ENCODE measurements at regions not wholly inside any gene's neighbourhood (a gene's known extent, or its start where the extent isn't known, plus 50 kb on each side); places are given as distances from the start of the nearest gene placed in this dataset.

DNA sequence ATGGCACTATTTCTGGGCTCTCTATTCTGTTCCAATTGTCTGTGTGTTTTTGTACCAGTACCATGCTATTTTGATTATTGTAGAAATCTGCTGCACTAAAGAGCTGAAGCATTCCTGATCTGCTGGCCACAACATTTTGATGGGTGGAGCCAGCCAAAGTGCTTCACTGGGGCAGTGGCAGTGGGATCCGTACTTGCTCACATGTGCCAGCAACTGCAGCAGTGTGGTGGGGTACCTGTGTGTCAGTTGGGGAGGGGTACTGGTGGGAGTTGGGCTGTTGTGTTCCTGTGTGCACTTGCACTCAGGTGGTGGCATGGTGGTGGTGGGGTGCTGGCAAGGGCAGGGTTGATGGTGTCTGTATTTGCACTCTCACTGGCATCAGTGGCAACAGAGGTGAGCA, 204.6 kb upstream of the ALG10 start:
- no peak overlapping the region for H2AFZ ChIP-seq (ENCODE audit: low read depth, low read length, poor library complexity, severe bottlenecking)
- H4K20me1 ChIP-seq (ENCODE audit: insufficient read depth) = no peaks in the 10 kb centered on the region
- intact Hi-C loops (cut with micrococcal nuclease) = no loop called here
- ChIA-PET RAD21 (ENCODE audit: low non-redundant PET in 1 of 2, low total read pairs in 2 of 2, uncharacterized antibody in 2 of 2, unreplicated experiment in 2 of 2) (no interaction called here), CTCF (no interaction called here), POLR2A (no interaction called here)
- TF ChIP-seq, protein P1, sequence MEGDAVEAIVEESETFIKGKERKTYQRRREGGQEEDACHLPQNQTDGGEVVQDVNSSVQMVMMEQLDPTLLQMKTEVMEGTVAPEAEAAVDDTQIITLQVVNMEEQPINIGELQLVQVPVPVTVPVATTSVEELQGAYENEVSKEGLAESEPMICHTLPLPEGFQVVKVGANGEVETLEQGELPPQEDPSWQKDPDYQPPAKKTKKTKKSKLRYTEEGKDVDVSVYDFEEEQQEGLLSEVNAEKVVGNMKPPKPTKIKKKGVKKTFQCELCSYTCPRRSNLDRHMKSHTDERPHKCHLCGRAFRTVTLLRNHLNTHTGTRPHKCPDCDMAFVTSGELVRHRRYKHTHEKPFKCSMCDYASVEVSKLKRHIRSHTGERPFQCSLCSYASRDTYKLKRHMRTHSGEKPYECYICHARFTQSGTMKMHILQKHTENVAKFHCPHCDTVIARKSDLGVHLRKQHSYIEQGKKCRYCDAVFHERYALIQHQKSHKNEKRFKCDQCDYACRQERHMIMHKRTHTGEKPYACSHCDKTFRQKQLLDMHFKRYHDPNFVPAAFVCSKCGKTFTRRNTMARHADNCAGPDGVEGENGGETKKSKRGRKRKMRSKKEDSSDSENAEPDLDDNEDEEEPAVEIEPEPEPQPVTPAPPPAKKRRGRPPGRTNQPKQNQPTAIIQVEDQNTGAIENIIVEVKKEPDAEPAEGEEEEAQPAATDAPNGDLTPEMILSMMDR (IDR thresholded peaks at IDR 0.05 in 2 of 3, conservative IDR thresholded peaks at IDR 0.05 in 1 of 3; ENCODE audit: borderline replicate concordance in 1 of 3, insufficient read depth in 1 of 3, low read depth in 2 of 3, low read length in 2 of 3) = no peak
- TF ChIP-seq, protein P2, sequence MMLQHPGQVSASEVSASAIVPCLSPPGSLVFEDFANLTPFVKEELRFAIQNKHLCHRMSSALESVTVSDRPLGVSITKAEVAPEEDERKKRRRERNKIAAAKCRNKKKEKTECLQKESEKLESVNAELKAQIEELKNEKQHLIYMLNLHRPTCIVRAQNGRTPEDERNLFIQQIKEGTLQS (IDR thresholded peaks at IDR 0.05) = no peak
- TF ChIP-seq TCF7L2 (IDR thresholded peaks at IDR 0.05; ENCODE audit: borderline replicate concordance, extremely low read depth, insufficient read depth, insufficient read length) (no peak), POLR2A (IDR thresholded peaks at IDR 0.05; ENCODE audit: borderline replicate concordance, extremely low read depth, insufficient read depth, insufficient read length) (no peak), ZNF274 (IDR thresholded peaks at IDR 0.05; ENCODE audit: low read depth, low read length) (no peak), CEBPB (IDR thresholded peaks at IDR 0.05; ENCODE audit: low read depth) (no peak), ELF1 (IDR thresholded peaks at IDR 0.05; ENCODE audit: borderline replicate concordance, low read depth) (no peak), EZH2phosphoT487 (IDR thresholded peaks at IDR 0.05; ENCODE audit: borderline replicate concordance) (no peak), JUND (IDR thresholded peaks at IDR 0.05) (no peak), RAD21 (IDR thresholded peaks at IDR 0.05; ENCODE audit: low read depth) (no peak), SP1 (IDR thresholded peaks at IDR 0.05; ENCODE audit: low read depth) (no peak), SIN3A (IDR thresholded peaks at IDR 0.05; ENCODE audit: low read depth) (no peak)
- TF ChIP-seq, protein P3, sequence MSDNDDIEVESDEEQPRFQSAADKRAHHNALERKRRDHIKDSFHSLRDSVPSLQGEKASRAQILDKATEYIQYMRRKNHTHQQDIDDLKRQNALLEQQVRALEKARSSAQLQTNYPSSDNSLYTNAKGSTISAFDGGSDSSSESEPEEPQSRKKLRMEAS (IDR thresholded peaks at IDR 0.05) = no peak
- no TSS peak for BruUV-seq (replicated peaks)
- no peak overlapping the region for H3K4me2 ChIP-seq (ENCODE audit: low read length)
- H3K27me3 ChIP-seq (ENCODE audit: insufficient read depth, low read length) = no peaks in the 10 kb centered on the region
- no peak overlapping the region for H3K27ac ChIP-seq (ENCODE audit: low read depth, low read length)
- H3K79me2 ChIP-seq (ENCODE audit: insufficient read depth, low read length) = no peaks in the 10 kb centered on the region
- no peaks in the 10 kb centered on the region for H3K36me3 ChIP-seq (ENCODE audit: control insufficient read depth in 1 of 2, insufficient read depth in 2 of 2, low read length in 2 of 2)
- H3K9ac ChIP-seq (ENCODE audit: low read length) = no peak overlapping the region
- no peak for DNase-seq (ENCODE audit: low read depth, low spot score)
- no peak for ATAC-seq
- H3K4me1 ChIP-seq (ENCODE audit: control insufficient read depth in 1 of 2, insufficient read depth in 2 of 2, low read length in 2 of 2) = no peaks in the 10 kb centered on the region
- no peaks in the 10 kb centered on the region for H3K9me2 ChIP-seq (ENCODE audit: insufficient read depth)
- no peak overlapping the region for H3K4me3 ChIP-seq (replicated peaks in 1 of 2; ENCODE audit: low read depth in 1 of 2, low read length in 2 of 2)
- peaks cover 4 to 30% of the 10 kb centered on the region in 2 experiments; a peak in 1 of 4 replicates for H3K9me3 ChIP-seq (ENCODE audit: control insufficient read depth in 1 of 2, insufficient read depth in 1 of 2, low read depth in 1 of 2, low read length in 2 of 2)

Data from HCT116 (cell line).